B cell (primary cell): ENCODE measurements at regions not wholly inside any gene's neighbourhood (a gene's known extent, or its start where the extent isn't known, plus 50 kb on each side); places are given as distances from the start of the nearest gene placed in this dataset.

Experiments used
- ATAC-seq: fragments of 200-7000 bp; cut with Tn5 transposase; one replicate; pipeline ENCODE4 v1.10.0; 2021; ENCODE audit warnings: low read depth, mild to moderate bottlenecking, moderate number of reproducible peaks, moderate library complexity
- CTCF ChIA-PET: fragments of 350-600 bp; sonication (Branson Sonifier 250); formaldehyde crosslinking; loops from one replicate; lab custom pipeline; 2021; ENCODE audit warnings: antibody characterized with exemption, inconsistent platforms; lab: Charles Lee
- POLR2A ChIA-PET: fragments of 350-600 bp; sonication (Branson Sonifier 250); formaldehyde crosslinking; loops from one replicate; lab custom pipeline; 2021; ENCODE audit warnings: antibody characterized with exemption; lab: Charles Lee
- DNase-seq: peaks from one replicate; pipeline ENCODE4 v3.0.0; 2013
- H2AFZ ChIP-seq: 2 replicates; pipeline ENCODE4 v1.6.1; 2012; ENCODE audit warnings: mild to moderate bottlenecking, low read depth, low read length; ENCODE audit not compliant: insufficient read depth, poor library complexity, severe bottlenecking
- H3K27ac ChIP-seq, 2 donors: 1 replicate in 1 of 2; 2 replicates in 1 of 2; pipeline ENCODE4 v1.5.1; 2012 to 2013; ENCODE audit warnings: low read length in 2 of 2, mild to moderate bottlenecking in 2 of 2, moderate library complexity in 1 of 2
- H3K27me3 ChIP-seq, 4 experiments: fragments of 200-600 bp in 1 of 4; sonication (generic) in 1 of 4; replicated peaks in 1 of 4; 1 replicate in 2 of 4; 2 replicates in 2 of 4; pipeline versions ENCODE4 v1.6.1 to v1.7.0; 2013 to 2016; ENCODE audit warnings: low read length in 3 of 4, mild to moderate bottlenecking in 2 of 4, mixed read lengths in 1 of 4, moderate library complexity in 1 of 4; ENCODE audit not compliant: insufficient read depth in 4 of 4, control insufficient read depth in 3 of 4; ENCODE audit errors: control extremely low read depth in 1 of 4
- H3K36me3 ChIP-seq, 2 experiments: replicated peaks in 1 of 2; 1 replicate in 1 of 2; 2 replicates in 1 of 2; pipeline versions ENCODE4 v1.6.1 to v1.7.1; 2013; ENCODE audit warnings: low read length in 1 of 2; ENCODE audit not compliant: insufficient read depth in 2 of 2, control insufficient read depth in 1 of 2; ENCODE audit errors: control extremely low read depth in 1 of 2, extremely low read depth in 1 of 2
- H3K4me1 ChIP-seq, 2 donors: fragments of 200-600 bp in 1 of 2; sonication (generic) in 1 of 2; 1 replicate in 1 of 2; 2 replicates in 1 of 2; pipeline versions ENCODE4 v1.5.1 to v1.6.1; 2013 to 2017; ENCODE audit warnings: low read length in 2 of 2; ENCODE audit not compliant: control insufficient read depth in 2 of 2, insufficient read depth in 2 of 2
- H3K4me2 ChIP-seq: replicated peaks from 2 replicates; pipeline ENCODE3; 2012; ENCODE audit warnings: mild to moderate bottlenecking, low read depth, low read length; ENCODE audit not compliant: poor library complexity, severe bottlenecking
- H3K4me3 ChIP-seq, 5 experiments: fragments of 200-600 bp in 1 of 5; sonication (generic) in 1 of 5; 1 replicate in 3 of 5; 2 replicates in 2 of 5; pipeline versions ENCODE4 v1.5.1 to v1.7.0; 2011 to 2016; ENCODE audit warnings: low read length in 4 of 5, mild to moderate bottlenecking in 4 of 5, low read depth in 2 of 5, control low read depth in 1 of 5, moderate library complexity in 1 of 5; ENCODE audit not compliant: insufficient read depth in 1 of 5; ENCODE audit errors: control extremely low read depth in 1 of 5, extremely low read depth in 1 of 5
- H3K79me2 ChIP-seq: fragments of 200-600 bp; sonication (generic); one replicate; pipeline ENCODE4 v1.6.0; 2016; ENCODE audit warnings: low read length; ENCODE audit not compliant: control insufficient read depth, insufficient read depth
- H3K9ac ChIP-seq: fragments of 200-600 bp; sonication (generic); 2 replicates; pipeline ENCODE4 v1.6.1; 2017; ENCODE audit warnings: mild to moderate bottlenecking, low read length, moderate library complexity
- H3K9me3 ChIP-seq, 3 donors: one replicate each; pipeline versions ENCODE4 v1.6.1 to v1.7.1; 2013; ENCODE audit warnings: low read length in 2 of 3; ENCODE audit not compliant: control insufficient read depth in 2 of 3, insufficient read depth in 1 of 3; ENCODE audit errors: control extremely low read depth in 1 of 3
- H4K20me1 ChIP-seq: 2 replicates; pipeline ENCODE4 v1.6.0; 2012; ENCODE audit warnings: mild to moderate bottlenecking, low read length; ENCODE audit not compliant: insufficient read depth, control insufficient read depth, poor library complexity, severe bottlenecking
- H3K27ac Mint-ChIP-seq: one replicate; pipeline ENCODE4 v1.8.0; 2021; ENCODE audit warnings: mixed read lengths
- H3K27me3 Mint-ChIP-seq: one replicate; pipeline ENCODE4 v1.8.0; 2021; ENCODE audit warnings: mixed read lengths
- H3K4me1 Mint-ChIP-seq: one replicate; pipeline ENCODE4 v1.8.0; 2021; ENCODE audit warnings: mixed read lengths
- H3K4me3 Mint-ChIP-seq: one replicate; pipeline ENCODE4 v1.8.0; 2021; ENCODE audit warnings: mixed read lengths
- H3K9me3 Mint-ChIP-seq: one replicate; pipeline ENCODE4 v1.8.0; 2022; ENCODE audit warnings: mixed read lengths; ENCODE audit not compliant: insufficient read depth
- CTCF ChIP-seq: fragments of 200-600 bp; IDR thresholded peaks from one replicate; pipeline ENCODE4 v1.8.0; 2022; ENCODE audit warnings: antibody characterized with exemption, mild to moderate bottlenecking
- EZH2 ChIP-seq: IDR thresholded peaks from 2 replicates; pipeline ENCODE4 v1.6.1; 2012; ENCODE audit warnings: borderline replicate concordance, low read depth, mild to moderate bottlenecking, moderate library complexity, low read length; ENCODE audit not compliant: insufficient read depth, poor library complexity, severe bottlenecking
- WGBS: methylation state at CpG from one replicate; pipeline ENCODE4 v1.1.5; 2013; ENCODE audit warnings: missing lambda C conversion rate; ENCODE audit not compliant: insufficient coverage; 5-methylcytosine and 5-hydroxymethylcytosine counted together
- intact Hi-C: fragments of 100-400 bp; cut with micrococcal nuclease; formaldehyde crosslinking; loops from one replicate; pipeline ENCODE4 v1.10.0; 2022

- DNase-seq (no peak), ATAC-seq (no peak)
- Histone ChIP-seq H3K27me3 (no peaks in the 10 kb centered on the region), H4K20me1 (no peaks in the 10 kb centered on the region), H3K27ac (no peak overlapping the region), H3K4me3 (no peak overlapping the region), H3K9ac (no peak overlapping the region), H3K36me3 (no peaks in the 10 kb centered on the region), H3K4me1 (no peaks in the 10 kb centered on the region), H3K79me2 (no peaks in the 10 kb centered on the region), H2AFZ (no peak overlapping the region), H3K4me2 (no peak overlapping the region), H3K9me3 (peaks cover 0 to 8% (median 0%) of the 10 kb centered on the region in 3 donors)
- H3K27ac Mint-ChIP-seq = no peak overlapping the region
- ChIA-PET CTCF (no interaction called here), POLR2A (no interaction called here)
- no peaks in the 10 kb centered on the region for H3K4me1 Mint-ChIP-seq
- H3K27me3 Mint-ChIP-seq = no peaks in the 10 kb centered on the region
- TF ChIP-seq CTCF = no peak
- no peak for TF ChIP-seq EZH2
- H3K9me3 Mint-ChIP-seq = no peaks in the 10 kb centered on the region
- intact Hi-C loops = no loop called here
- whole genome bisulfite sequencing = 74% methylated on average over 4 of the region's 4 CpGs
- no peak overlapping the region for H3K4me3 Mint-ChIP-seq
Observed at GRCh38 chr3:110456438-110457138, 615.0 kb upstream of the NECTIN3 start.

- Histone ChIP-seq H3K27me3 (no peaks in the 10 kb centered on the region), H3K36me3 (no peaks in the 10 kb centered on the region), H3K4me3 (no peak overlapping the region), H3K79me2 (no peaks in the 10 kb centered on the region), H3K9ac (no peak overlapping the region), H3K27ac (no peak overlapping the region), H3K4me1 (no peaks in the 10 kb centered on the region), H3K4me2 (no peak overlapping the region), H3K9me3 (peaks cover 0 to 8% (median 0%) of the 10 kb centered on the region in 3 donors), H2AFZ (no peak overlapping the region), H4K20me1 (no peaks in the 10 kb centered on the region)
- H3K4me3 Mint-ChIP-seq = no peak overlapping the region
- no peak overlapping the region for H3K27ac Mint-ChIP-seq
- H3K27me3 Mint-ChIP-seq = no peaks in the 10 kb centered on the region
- H3K4me1 Mint-ChIP-seq = no peaks in the 10 kb centered on the region
- no peak for DNase-seq
- intact Hi-C loops = no loop called here
- TF ChIP-seq EZH2 = no peak
- no peak for TF ChIP-seq CTCF
- 76% methylated on average over 4 of the region's 5 CpGs for WGBS
- ChIA-PET POLR2A (no interaction called here), CTCF (no interaction called here)
- no peaks in the 10 kb centered on the region for H3K9me3 Mint-ChIP-seq
- no peak for ATAC-seq
Observed at GRCh38 chr3:110457508-110457907, 614.1 kb upstream of the NECTIN3 start.
